GM12878 (cell line): ENCODE measurements at regions not wholly inside any gene's neighbourhood (a gene's known extent, or its start where the extent isn't known, plus 50 kb on each side); places are given as distances from the start of the nearest gene placed in this dataset.

Source experiments
- ATAC-seq: fragments of 200-7000 bp; cut with Tn5 transposase; 3 replicates; pipeline ENCODE4 v1.9.1; 2020; ENCODE audit warnings: mild to moderate bottlenecking, moderate library complexity
- BruUV-seq: library from RNA; stranded (reverse); fragments of 400-500 nt; replicated peaks from 2 replicates; lab custom pipeline; 2021; lab: Mats Ljungman, UMichigan
- CTCF ChIA-PET: fragments of 300-600 bp; sonication (Branson Sonifier 250); formaldehyde crosslinking; extraction: SDS; loops from one replicate; lab custom pipeline; 2021; ENCODE audit warnings: inconsistent platforms; lab: Yijun Ruan, JAX
- POLR2A ChIA-PET: fragments of 350-600 bp; formaldehyde crosslinking; extraction: SDS; loops from one replicate; lab custom pipeline; 2021; ENCODE audit warnings: inconsistent platforms; lab: Charles Lee
- RAD21 ChIA-PET: fragments of 300-600 bp; sonication (Branson Sonifier 250); formaldehyde crosslinking; loops from one replicate; lab custom pipeline; 2023; ENCODE audit warnings: antibody characterized with exemption; ENCODE audit not compliant: unreplicated experiment; lab: Charles Lee
- SMC1A ChIA-PET: fragments of 300-600 bp; sonication (Branson Sonifier 250); formaldehyde crosslinking; loops from one replicate; lab custom pipeline; 2023; ENCODE audit not compliant: unreplicated experiment, uncharacterized antibody; lab: Charles Lee
- DNase-seq: peaks from one replicate; pipeline ENCODE4 v3.0.0-alpha.2; 2011; ENCODE audit warnings: low read depth, low spot score
- FAIRE-seq: peaks from 3 replicates; lab custom pipeline; 2011; peaks lifted over from hg19 to GRCh38; lab: Jason Lieb, UNC
- H2AFZ ChIP-seq: 2 replicates; pipeline ENCODE4 v1.6.0; 2011; ENCODE audit warnings: low read depth, low read length, control low read depth; ENCODE audit not compliant: control insufficient read depth
- H3K27ac ChIP-seq: 2 replicates; pipeline ENCODE4 v1.5.1; 2011; ENCODE audit warnings: control low read depth; ENCODE audit not compliant: control insufficient read depth, insufficient read depth
- H3K27me3 ChIP-seq, 2 experiments: replicated peaks in 1 of 2; 2 replicates each; pipeline versions ENCODE4 v1.6.0 to v1.6.1; 2011; ENCODE audit warnings: low read length in 1 of 2; ENCODE audit not compliant: control insufficient read depth in 2 of 2, insufficient read depth in 2 of 2
- H3K36me3 ChIP-seq, 2 experiments: 2 replicates each; pipeline ENCODE4 v1.5.1; 2011; ENCODE audit warnings: low read length in 1 of 2; ENCODE audit not compliant: control insufficient read depth in 2 of 2, insufficient read depth in 2 of 2
- H3K4me1 ChIP-seq: 2 replicates; pipeline ENCODE4 v1.6.1; 2011; ENCODE audit warnings: mild to moderate bottlenecking, low read length, moderate library complexity, mixed read lengths; ENCODE audit not compliant: control insufficient read depth, insufficient read depth
- H3K4me2 ChIP-seq: 2 replicates; pipeline ENCODE4 v1.6.0; 2011; ENCODE audit warnings: control low read depth; ENCODE audit not compliant: control insufficient read depth, insufficient read depth
- H3K4me3 ChIP-seq: fragments of 200-600 bp; sonication (generic); 2 replicates; pipeline ENCODE4 v1.5.1; 2016
- H3K79me2 ChIP-seq: 2 replicates; pipeline ENCODE4 v1.6.0; 2011; ENCODE audit warnings: low read length; ENCODE audit not compliant: control insufficient read depth, insufficient read depth
- H3K9ac ChIP-seq: 2 replicates; pipeline ENCODE4 v1.8.0; 2011; ENCODE audit warnings: low read length, control low read depth, mixed read lengths; ENCODE audit not compliant: control insufficient read depth, insufficient read depth
- H3K9me3 ChIP-seq: replicated peaks from 3 replicates; pipeline ENCODE4 v1.5.1; 2011; ENCODE audit warnings: mild to moderate bottlenecking, low read length; ENCODE audit not compliant: control insufficient read depth, insufficient read depth
- H4K20me1 ChIP-seq: 2 replicates; pipeline ENCODE4 v1.6.0; 2011; ENCODE audit not compliant: control insufficient read depth, insufficient read depth
- CBFB ChIP-seq: IDR thresholded peaks from 2 replicates; pipeline ENCODE4 v1.6.1; 2016; ENCODE audit warnings: antibody characterized with exemption, low read depth
- CHD1 ChIP-seq: IDR thresholded peaks from 2 replicates; pipeline ENCODE4 v1.6.1; 2012; ENCODE audit warnings: low read depth, low read length, improper control_type of control experiment
- CHD2 ChIP-seq: IDR thresholded peaks from 2 replicates; pipeline ENCODE4 v1.6.1; 2011; ENCODE audit warnings: low read depth, low read length, improper control_type of control experiment, borderline replicate concordance
- CTCF ChIP-seq, 3 experiments: IDR thresholded peaks in 2 of 3; conservative IDR thresholded peaks in 1 of 3; 2 replicates each; pipeline ENCODE4 v1.5.1; 2011; ENCODE audit warnings: low read depth in 3 of 3, low read length in 3 of 3, mild to moderate bottlenecking in 3 of 3, control low read depth in 2 of 3, moderate library complexity in 2 of 3, inconsistent platforms in 1 of 3, mixed read lengths in 1 of 3; ENCODE audit not compliant: control insufficient read depth in 2 of 3, insufficient read depth in 1 of 3; ENCODE audit errors: extremely low read depth in 1 of 3
- HCFC1 ChIP-seq: fragments of 150-350 bp; IDR thresholded peaks from 2 replicates; pipeline ENCODE4 v1.6.1; 2014; ENCODE audit warnings: low read length
- SREBF2 ChIP-seq: IDR thresholded peaks from 2 replicates; pipeline ENCODE4 v1.6.1; 2012; ENCODE audit warnings: mild to moderate bottlenecking, low read length
- SUPT20H ChIP-seq: IDR thresholded peaks from 2 replicates; pipeline ENCODE4 v1.6.1; 2011; ENCODE audit warnings: low read depth, mild to moderate bottlenecking, low read length, moderate library complexity, borderline replicate concordance; ENCODE audit not compliant: control insufficient read depth
- TCF3 ChIP-seq: IDR thresholded peaks from 2 replicates; pipeline ENCODE4 v1.6.1; 2012; ENCODE audit warnings: low read depth, mild to moderate bottlenecking, low read length, borderline replicate concordance; ENCODE audit not compliant: insufficient read depth
- ZNF687 ChIP-seq: fragments of 450-650 bp; IDR thresholded peaks from 2 replicates; pipeline ENCODE4 v1.6.1; 2017; ENCODE audit warnings: mild to moderate bottlenecking, moderate library complexity
- WGBS: methylation state at CpG from one replicate; pipeline ENCODE4 v1.1.6; 2016; ENCODE audit warnings: low lambda C conversion rate; ENCODE audit not compliant: insufficient replicate concordance, insufficient coverage; ENCODE audit errors: missing lambda C conversion rate; 5-methylcytosine and 5-hydroxymethylcytosine counted together
- in situ Hi-C: fragments of 300-500 bp; cut with MboI; formaldehyde crosslinking; loops from 9 replicates; pipeline ENCODE4 v1.14.3; 2018; ENCODE audit warnings: mixed read lengths
- intact Hi-C: fragments of 100-400 bp; cut with micrococcal nuclease; formaldehyde crosslinking; loops from one replicate; pipeline ENCODE4 v1.14.2; 2022; ENCODE audit not compliant: unreplicated experiment
- TF ChIP-seq, protein P1 (sequence below): fragments of 450-650 bp; IDR thresholded peaks from 2 replicates; pipeline ENCODE4 v1.6.1; 2017; ENCODE audit warnings: borderline replicate concordance

- ChIA-PET SMC1A (no interaction called here), POLR2A (no interaction called here), CTCF (no interaction called here), RAD21 (no interaction called here)
- no peak for FAIRE-seq
- WGBS, result 29% methylated on average over 3 of the region's 3 CpGs
- no peak overlapping the region for H3K4me2 ChIP-seq
- in situ Hi-C loops (no loop called here), intact Hi-C loops (no loop called here)
- no peaks in the 10 kb centered on the region for H3K79me2 ChIP-seq
- TF ChIP-seq CBFB, result no peak
- no peak for TF ChIP-seq SREBF2
- TF ChIP-seq, protein P1, sequence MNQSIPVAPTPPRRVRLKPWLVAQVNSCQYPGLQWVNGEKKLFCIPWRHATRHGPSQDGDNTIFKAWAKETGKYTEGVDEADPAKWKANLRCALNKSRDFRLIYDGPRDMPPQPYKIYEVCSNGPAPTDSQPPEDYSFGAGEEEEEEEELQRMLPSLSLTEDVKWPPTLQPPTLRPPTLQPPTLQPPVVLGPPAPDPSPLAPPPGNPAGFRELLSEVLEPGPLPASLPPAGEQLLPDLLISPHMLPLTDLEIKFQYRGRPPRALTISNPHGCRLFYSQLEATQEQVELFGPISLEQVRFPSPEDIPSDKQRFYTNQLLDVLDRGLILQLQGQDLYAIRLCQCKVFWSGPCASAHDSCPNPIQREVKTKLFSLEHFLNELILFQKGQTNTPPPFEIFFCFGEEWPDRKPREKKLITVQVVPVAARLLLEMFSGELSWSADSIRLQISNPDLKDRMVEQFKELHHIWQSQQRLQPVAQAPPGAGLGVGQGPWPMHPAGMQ, result no peak
- no peak for TF ChIP-seq CHD1
- no peaks in the 10 kb centered on the region; a peak in 1 of 4 replicates for H3K27me3 ChIP-seq
- H3K4me3 ChIP-seq, result no peak overlapping the region
- H3K9me3 ChIP-seq, result no peaks in the 10 kb centered on the region; the same call in 2 of the 3 replicates
- no peak for ATAC-seq
- no peaks in the 10 kb centered on the region for H3K4me1 ChIP-seq
- DNase-seq, result no peak
- no peak overlapping the region for H2AFZ ChIP-seq
- H3K27ac ChIP-seq, result no peak overlapping the region
- no peak overlapping the region for H3K9ac ChIP-seq
- H4K20me1 ChIP-seq, result no peaks in the 10 kb centered on the region
- no TSS peak for BruUV-seq
- no peaks in the 10 kb centered on the region for H3K36me3 ChIP-seq
These were observed 415.0 kb downstream of the BCOR start for GRCh38 chrX:39682778-39683177.

DNA sequence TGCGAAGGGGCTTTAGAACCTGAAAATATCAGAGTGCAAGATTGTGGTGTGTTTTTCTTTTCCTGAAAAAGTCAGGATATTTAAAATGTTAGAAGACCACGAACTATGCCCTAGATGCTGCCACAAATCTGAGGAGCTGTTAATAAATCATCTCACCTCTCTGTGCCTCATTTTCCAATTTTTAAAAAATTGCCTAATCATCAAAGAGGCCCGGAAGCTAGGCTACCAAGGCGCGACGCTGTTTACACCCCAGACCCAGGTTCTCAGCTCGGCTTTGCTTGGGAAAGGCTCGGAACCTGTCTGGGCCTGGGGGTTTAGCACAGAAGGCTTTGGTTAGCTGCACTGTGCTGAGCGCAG lies 409.6 kb downstream of the BCOR start:
- no peak overlapping the region for H3K9ac ChIP-seq
- H3K4me3 ChIP-seq, result no peak overlapping the region
- H3K79me2 ChIP-seq, result no peaks in the 10 kb centered on the region
- in situ Hi-C loops, result no loop called here
- no peaks in the 10 kb centered on the region for H3K9me3 ChIP-seq
- FAIRE-seq (no peak), ATAC-seq (no peak), DNase-seq (no peak)
- SMC1A ChIA-PET, result no interaction called here
- RAD21 ChIA-PET, result no interaction called here
- H3K36me3 ChIP-seq, result no peaks in the 10 kb centered on the region
- intact Hi-C loops, result no loop called here
- BruUV-seq, result no TSS peak
- POLR2A ChIA-PET, result no interaction called here
- no peak overlapping the region for H2AFZ ChIP-seq
- no peak overlapping the region for H3K27ac ChIP-seq
- H3K4me2 ChIP-seq, result no peak overlapping the region
- H3K27me3 ChIP-seq, result peaks cover 0 to 2% of the 10 kb centered on the region in 2 experiments; a peak in 3 of 4 replicates
- CTCF ChIA-PET, result no interaction called here
- no peaks in the 10 kb centered on the region for H4K20me1 ChIP-seq
- H3K4me1 ChIP-seq, result no peaks in the 10 kb centered on the region
- WGBS, result 66% methylated on average over 9 of the region's 9 CpGs
- no peak for TF ChIP-seq CHD2
- TF ChIP-seq HCFC1, result no peak
- no peak for TF ChIP-seq ZNF687
- no peak for TF ChIP-seq CTCF (IDR thresholded peaks at IDR 0.05 in 2 of 3, conservative IDR thresholded peaks at IDR 0.05 in 1 of 3; ENCODE audit: control insufficient read depth in 2 of 3, extremely low read depth in 1 of 3, insufficient read depth in 1 of 3, low read depth in 3 of 3, low read length in 3 of 3)
- TF ChIP-seq SUPT20H, result no peak
- TF ChIP-seq CHD1, result no peak
- no peak for TF ChIP-seq TCF3
